ENCODE measurements at regions not wholly inside any gene's neighbourhood (a gene's known extent, or its start where the extent isn't known, plus 50 kb on each side); places are given as distances from the start of the nearest gene placed in this dataset.

- TF ChIP-seq POLR2A (IDR thresholded peaks at IDR 0.05; ENCODE audit: low read depth, low read length) = no peak
- TF ChIP-seq TAF1 (IDR thresholded peaks at IDR 0.05; ENCODE audit: borderline replicate concordance, low read depth, low read length) = no peak
Measured at GRCh38 chr5:112576298-112576925, 157.3 kb upstream of the EPB41L4A start.
